ENCODE measurements at regions not wholly inside any gene's neighbourhood (a gene's known extent, or its start where the extent isn't known, plus 50 kb on each side); places are given as distances from the start of the nearest gene placed in this dataset.

DNA sequence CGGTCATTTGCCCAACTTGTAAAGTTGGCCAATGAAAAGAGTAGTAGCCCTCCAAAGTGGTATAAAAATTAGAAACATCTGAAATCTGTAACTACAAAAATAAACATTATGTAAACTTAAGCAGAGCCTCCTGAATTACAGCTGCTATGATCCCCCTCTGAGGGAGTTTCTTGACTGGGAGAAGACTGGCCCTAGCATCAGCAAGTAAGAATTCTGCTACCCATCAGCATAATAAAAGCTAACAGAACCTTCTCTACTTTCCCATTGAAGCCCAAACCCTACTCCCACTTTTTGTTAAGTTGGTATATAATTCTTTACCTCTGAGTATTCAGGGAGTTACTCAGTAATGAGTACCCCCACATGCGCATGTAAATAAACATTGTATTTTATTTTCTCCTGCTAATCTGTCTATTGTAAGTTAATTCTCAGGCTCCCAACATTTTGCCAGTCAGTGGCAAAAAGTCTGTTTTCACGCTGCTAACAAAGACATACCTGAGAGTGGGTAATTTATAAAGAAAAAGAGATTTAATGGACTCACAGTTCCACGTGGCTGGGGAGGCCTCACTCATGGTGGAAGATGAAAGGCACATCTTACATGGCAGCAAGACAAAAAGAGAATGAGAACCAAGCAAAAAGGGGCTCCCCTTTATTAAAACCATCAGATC, 71.3 kb downstream of the MYL12B start:
- TF ChIP-seq, protein P1, sequence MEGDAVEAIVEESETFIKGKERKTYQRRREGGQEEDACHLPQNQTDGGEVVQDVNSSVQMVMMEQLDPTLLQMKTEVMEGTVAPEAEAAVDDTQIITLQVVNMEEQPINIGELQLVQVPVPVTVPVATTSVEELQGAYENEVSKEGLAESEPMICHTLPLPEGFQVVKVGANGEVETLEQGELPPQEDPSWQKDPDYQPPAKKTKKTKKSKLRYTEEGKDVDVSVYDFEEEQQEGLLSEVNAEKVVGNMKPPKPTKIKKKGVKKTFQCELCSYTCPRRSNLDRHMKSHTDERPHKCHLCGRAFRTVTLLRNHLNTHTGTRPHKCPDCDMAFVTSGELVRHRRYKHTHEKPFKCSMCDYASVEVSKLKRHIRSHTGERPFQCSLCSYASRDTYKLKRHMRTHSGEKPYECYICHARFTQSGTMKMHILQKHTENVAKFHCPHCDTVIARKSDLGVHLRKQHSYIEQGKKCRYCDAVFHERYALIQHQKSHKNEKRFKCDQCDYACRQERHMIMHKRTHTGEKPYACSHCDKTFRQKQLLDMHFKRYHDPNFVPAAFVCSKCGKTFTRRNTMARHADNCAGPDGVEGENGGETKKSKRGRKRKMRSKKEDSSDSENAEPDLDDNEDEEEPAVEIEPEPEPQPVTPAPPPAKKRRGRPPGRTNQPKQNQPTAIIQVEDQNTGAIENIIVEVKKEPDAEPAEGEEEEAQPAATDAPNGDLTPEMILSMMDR (IDR thresholded peaks at IDR 0.05): no peak
- no peak for TF ChIP-seq POLR2A (IDR thresholded peaks at IDR 0.05)

All from lower leg skin (tissue), 3 donors.